ENCODE measurements at regions not wholly inside any gene's neighbourhood (a gene's known extent, or its start where the extent isn't known, plus 50 kb on each side); places are given as distances from the start of the nearest gene placed in this dataset.

DNA sequence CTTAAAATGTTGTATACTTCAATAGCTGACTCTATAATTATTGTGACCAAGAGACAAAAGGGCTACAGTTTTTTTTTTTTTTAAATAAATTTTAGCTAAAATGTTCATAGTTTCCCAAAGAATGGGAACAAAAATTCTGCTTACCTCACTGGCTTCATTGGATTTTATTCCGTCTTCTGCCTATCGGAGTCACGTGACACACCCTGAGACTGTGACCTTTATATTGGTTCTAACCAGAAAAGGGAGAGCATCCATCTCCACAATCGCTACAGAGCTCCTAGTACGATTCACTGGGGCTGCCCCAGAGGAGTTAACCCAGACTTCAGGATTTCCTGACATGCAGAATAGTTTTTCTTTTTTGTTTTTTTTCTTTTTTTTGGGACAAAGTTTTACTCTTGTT lies 203.6 kb upstream of the SLC35G4 start:
- no peak overlapping the region for H3K27ac ChIP-seq
- no peaks in the 10 kb centered on the region for H4K20me1 ChIP-seq (ENCODE audit: insufficient read depth, poor library complexity, severe bottlenecking)

DNA sequence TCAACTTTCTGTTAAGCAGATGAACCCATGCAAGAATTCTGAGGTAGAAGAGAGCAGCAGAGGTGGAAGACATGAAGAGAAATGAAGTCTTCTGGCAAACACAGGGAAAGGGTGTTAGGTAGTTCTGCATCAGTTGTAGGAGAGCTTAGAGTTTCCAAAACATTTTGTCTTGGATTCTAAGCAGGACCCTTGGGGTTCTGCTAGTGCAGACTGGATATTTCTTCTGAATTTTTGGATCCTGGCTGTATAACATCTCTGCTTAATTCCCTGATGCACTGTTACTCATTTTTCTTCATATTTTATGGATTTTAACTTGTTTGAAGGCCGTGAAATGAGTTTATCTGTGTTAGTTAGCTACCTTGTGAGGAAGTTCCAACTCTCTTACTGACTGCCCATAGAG lies 208.7 kb upstream of the SLC35G4 start:
- no peak for TF ChIP-seq EZH2phosphoT487 (IDR thresholded peaks at IDR 0.05; ENCODE audit: low read depth, severe bottlenecking, unreplicated experiment)
- TF ChIP-seq EZH2 (IDR thresholded peaks at IDR 0.05; ENCODE audit: borderline replicate concordance): no peak
- TF ChIP-seq, protein P1, sequence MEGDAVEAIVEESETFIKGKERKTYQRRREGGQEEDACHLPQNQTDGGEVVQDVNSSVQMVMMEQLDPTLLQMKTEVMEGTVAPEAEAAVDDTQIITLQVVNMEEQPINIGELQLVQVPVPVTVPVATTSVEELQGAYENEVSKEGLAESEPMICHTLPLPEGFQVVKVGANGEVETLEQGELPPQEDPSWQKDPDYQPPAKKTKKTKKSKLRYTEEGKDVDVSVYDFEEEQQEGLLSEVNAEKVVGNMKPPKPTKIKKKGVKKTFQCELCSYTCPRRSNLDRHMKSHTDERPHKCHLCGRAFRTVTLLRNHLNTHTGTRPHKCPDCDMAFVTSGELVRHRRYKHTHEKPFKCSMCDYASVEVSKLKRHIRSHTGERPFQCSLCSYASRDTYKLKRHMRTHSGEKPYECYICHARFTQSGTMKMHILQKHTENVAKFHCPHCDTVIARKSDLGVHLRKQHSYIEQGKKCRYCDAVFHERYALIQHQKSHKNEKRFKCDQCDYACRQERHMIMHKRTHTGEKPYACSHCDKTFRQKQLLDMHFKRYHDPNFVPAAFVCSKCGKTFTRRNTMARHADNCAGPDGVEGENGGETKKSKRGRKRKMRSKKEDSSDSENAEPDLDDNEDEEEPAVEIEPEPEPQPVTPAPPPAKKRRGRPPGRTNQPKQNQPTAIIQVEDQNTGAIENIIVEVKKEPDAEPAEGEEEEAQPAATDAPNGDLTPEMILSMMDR (IDR thresholded peaks at IDR 0.05; ENCODE audit: poor library complexity): no peak
- WGBS (ENCODE audit: low lambda C conversion rate, missing lambda C conversion rate): 88% methylated on average over 1 of the region's 1 CpG
- Histone ChIP-seq H3K9me3 (ENCODE audit: low read depth) (no peaks in the 10 kb centered on the region), H3K9me2 (replicated peaks; ENCODE audit: insufficient read depth) (no peaks in the 10 kb centered on the region), H3K4me2 (no peak overlapping the region), H2AFZ (no peak overlapping the region), H3K36me3 (replicated peaks; ENCODE audit: insufficient read depth, low read depth) (no peaks in the 10 kb centered on the region), H3K4me1 (ENCODE audit: insufficient read depth) (no peaks in the 10 kb centered on the region), H4K20me1 (ENCODE audit: insufficient read depth, poor library complexity, severe bottlenecking) (no peaks in the 10 kb centered on the region), H3K27me3 (no peaks in the 10 kb centered on the region), H3K79me2 (no peaks in the 10 kb centered on the region), H3K27ac (no peak overlapping the region), H3K4me3 (no peak overlapping the region)
- no peak for DNase-seq (ENCODE audit: low spot score)

More for the DNA sequence above, 203.6 kb upstream of the SLC35G4 start:
- no peak overlapping the region for H2AFZ ChIP-seq
- H3K4me1 ChIP-seq (ENCODE audit: insufficient read depth): no peaks in the 10 kb centered on the region
- no peaks in the 10 kb centered on the region for H3K9me3 ChIP-seq (ENCODE audit: low read depth)
- H3K4me3 ChIP-seq: no peak overlapping the region
- no peaks in the 10 kb centered on the region for H3K27me3 ChIP-seq
- no peaks in the 10 kb centered on the region for H3K9me2 ChIP-seq (replicated peaks; ENCODE audit: insufficient read depth)
- H3K79me2 ChIP-seq: no peaks in the 10 kb centered on the region
- DNase-seq (ENCODE audit: low spot score): no peak
- no peak overlapping the region for H3K4me2 ChIP-seq
- no peak for TF ChIP-seq EZH2phosphoT487 (IDR thresholded peaks at IDR 0.05; ENCODE audit: low read depth, severe bottlenecking, unreplicated experiment)
- TF ChIP-seq, protein P1 (IDR thresholded peaks at IDR 0.05; ENCODE audit: poor library complexity): no peak
- TF ChIP-seq EZH2 (IDR thresholded peaks at IDR 0.05; ENCODE audit: borderline replicate concordance): no peak
- no peaks in the 10 kb centered on the region for H3K36me3 ChIP-seq (replicated peaks; ENCODE audit: insufficient read depth, low read depth)
- 98% methylated on average over 5 of the region's 5 CpGs for WGBS (ENCODE audit: low lambda C conversion rate, missing lambda C conversion rate)

DNA sequence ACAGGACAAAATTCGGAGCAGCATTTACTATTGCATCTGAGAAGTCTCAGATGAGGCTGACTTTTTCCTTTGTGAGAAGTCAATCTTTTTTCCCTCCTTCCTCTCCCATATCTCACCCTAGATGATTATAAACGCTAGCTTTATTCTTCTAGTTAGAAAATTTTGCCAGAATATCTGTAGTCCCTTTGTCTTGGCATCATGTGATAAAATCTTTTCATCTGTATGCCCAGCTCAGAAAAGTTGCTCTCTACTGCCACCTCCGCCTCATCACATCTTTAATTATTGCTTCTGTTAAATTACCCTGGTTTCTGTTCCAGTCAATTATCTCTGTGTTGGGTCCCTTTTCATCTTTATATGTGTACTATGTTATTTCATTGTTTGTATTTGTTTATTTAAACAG lies 210.8 kb upstream of the SLC35G4 start:
- no peak overlapping the region for H3K27ac ChIP-seq
- H3K9me2 ChIP-seq (replicated peaks; ENCODE audit: insufficient read depth): no peaks in the 10 kb centered on the region
- H3K4me1 ChIP-seq (ENCODE audit: insufficient read depth): no peaks in the 10 kb centered on the region
- 87% methylated on average over 3 of the region's 3 CpGs for WGBS (ENCODE audit: low lambda C conversion rate, missing lambda C conversion rate)
- H3K9me3 ChIP-seq (ENCODE audit: low read depth): no peaks in the 10 kb centered on the region
- no peak for DNase-seq (ENCODE audit: low spot score)
- no peaks in the 10 kb centered on the region for H3K79me2 ChIP-seq
- no peak overlapping the region for H3K4me2 ChIP-seq
- no peak overlapping the region for H3K4me3 ChIP-seq
- no peak overlapping the region for H2AFZ ChIP-seq
- H3K36me3 ChIP-seq (replicated peaks; ENCODE audit: insufficient read depth, low read depth): no peaks in the 10 kb centered on the region
- no peaks in the 10 kb centered on the region for H4K20me1 ChIP-seq (ENCODE audit: insufficient read depth, poor library complexity, severe bottlenecking)
- no peaks in the 10 kb centered on the region for H3K27me3 ChIP-seq
- TF ChIP-seq EZH2 (IDR thresholded peaks at IDR 0.05; ENCODE audit: borderline replicate concordance): no peak
- no peak for TF ChIP-seq EZH2phosphoT487 (IDR thresholded peaks at IDR 0.05; ENCODE audit: low read depth, severe bottlenecking, unreplicated experiment)
- TF ChIP-seq, protein P1 (IDR thresholded peaks at IDR 0.05; ENCODE audit: poor library complexity): peak; percentile 15

Data from hepatocyte (in vitro differentiated cells).